K562 (cell line): ENCODE measurements at regions not wholly inside any gene's neighbourhood (a gene's known extent, or its start where the extent isn't known, plus 50 kb on each side); places are given as distances from the start of the nearest gene placed in this dataset.

Source experiments
- ARID2 ChIP-seq: fragments of 450-650 bp; IDR thresholded peaks from 2 replicates; pipeline ENCODE4 v1.6.1; 2017; ENCODE audit warnings: antibody characterized with exemption, mild to moderate bottlenecking
- BRCA1 ChIP-seq, 2 experiments: fragments of 450-650 bp in 1 of 2; sonication (generic) in 1 of 2; formaldehyde crosslinking in 1 of 2; IDR thresholded peaks; 2 replicates each; pipeline versions ENCODE4 v1.5.0 to v1.6.1; 2017 to 2020; ENCODE audit warnings: mild to moderate bottlenecking in 1 of 2, missing genetic modification reagents in 1 of 2
- C11orf30 ChIP-seq: fragments of 450-650 bp; IDR thresholded peaks from 2 replicates; pipeline ENCODE4 v1.6.1; 2016; ENCODE audit warnings: low read depth, mild to moderate bottlenecking
- CCNT2 ChIP-seq: IDR thresholded peaks from 2 replicates; pipeline ENCODE4 v1.6.1; 2011; ENCODE audit warnings: borderline replicate concordance, low read depth, mild to moderate bottlenecking, moderate library complexity, mixed read lengths, low read length; ENCODE audit not compliant: insufficient read length; ENCODE audit errors: extremely low read depth
- DIDO1 ChIP-seq: fragments of 450-650 bp; IDR thresholded peaks from 2 replicates; pipeline ENCODE4 v1.6.1; 2016; ENCODE audit warnings: low read depth, missing biosample characterization, missing genetic modification characterization
- EP300 ChIP-seq: IDR thresholded peaks from 2 replicates; pipeline ENCODE4 v1.6.1; 2012; ENCODE audit warnings: low read length, improper control_type of control experiment
- FOXK2 ChIP-seq, 2 experiments: fragments of 450-650 bp; IDR thresholded peaks in 1 of 2; conservative IDR thresholded peaks in 1 of 2; 2 replicates each; pipeline ENCODE4 v1.6.1; 2016; ENCODE audit warnings: low read depth in 2 of 2, mild to moderate bottlenecking in 1 of 2
- GABPA ChIP-seq: fragments of 200-800 bp; sonication (Bioruptor generic); conservative IDR thresholded peaks from 2 replicates; pipeline ENCODE4 v1.6.1; 2016; ENCODE audit warnings: low read depth, missing genetic modification characterization, missing compliant biosample characterization
- GATAD2A ChIP-seq: fragments of 450-650 bp; IDR thresholded peaks from 2 replicates; pipeline ENCODE4 v1.6.1; 2017
- HDAC6 ChIP-seq: IDR thresholded peaks from 2 replicates; pipeline ENCODE4 v1.6.1; 2012; ENCODE audit warnings: low read depth, mild to moderate bottlenecking, control low read depth, inconsistent platforms, low read length, moderate library complexity
- HDGF ChIP-seq: fragments of 450-650 bp; IDR thresholded peaks from 2 replicates; pipeline ENCODE4 v1.6.1; 2016
- L3MBTL2 ChIP-seq: fragments of 450-650 bp; IDR thresholded peaks from 2 replicates; pipeline ENCODE4 v1.6.1; 2016; ENCODE audit warnings: mild to moderate bottlenecking, moderate library complexity
- MTA2 ChIP-seq: fragments of 450-650 bp; IDR thresholded peaks from 2 replicates; pipeline ENCODE4 v1.6.1; 2016; ENCODE audit warnings: low read depth
- MXI1 ChIP-seq: IDR thresholded peaks from 2 replicates; pipeline ENCODE4 v1.6.1; 2011; ENCODE audit warnings: low read depth, mild to moderate bottlenecking, improper control_type of control experiment, low read length
- NFRKB ChIP-seq: fragments of 450-650 bp; IDR thresholded peaks from 2 replicates; pipeline ENCODE4 v1.6.1; 2016; ENCODE audit warnings: low read depth
- PHTF2 ChIP-seq: fragments of 250-450 bp; sonication (Bioruptor Pico); IDR thresholded peaks from 2 replicates; pipeline ENCODE4 v1.5.0; 2021; ENCODE audit warnings: mild to moderate bottlenecking
- PREB ChIP-seq: sonication (generic); formaldehyde crosslinking; IDR thresholded peaks from 2 replicates; pipeline ENCODE4 v1.8.1; 2023; ENCODE audit warnings: mild to moderate bottlenecking, missing genetic modification reagents
- RBM15 ChIP-seq: fragments of 200-400 bp; formaldehyde crosslinking; IDR thresholded peaks from 2 replicates; pipeline ENCODE4 v1.6.1; 2018; ENCODE audit warnings: mild to moderate bottlenecking, low read length, moderate library complexity; ENCODE audit not compliant: insufficient read depth
- RCOR1 ChIP-seq, 2 experiments: IDR thresholded peaks; 2 replicates each; pipeline ENCODE4 v1.6.1; 2012; ENCODE audit warnings: low read depth in 2 of 2, low read length in 2 of 2, borderline replicate concordance in 1 of 2, improper control_type of control experiment in 1 of 2
- SMAD3 ChIP-seq: fragments of 450-650 bp; formaldehyde crosslinking; conservative IDR thresholded peaks from 2 replicates; pipeline ENCODE4 v1.4.0; 2020; ENCODE audit warnings: mild to moderate bottlenecking
- SMARCA5 ChIP-seq: fragments of 450-650 bp; IDR thresholded peaks from 2 replicates; pipeline ENCODE4 v1.6.1; 2016
- SPI1 ChIP-seq: IDR thresholded peaks from 2 replicates; pipeline ENCODE4 v1.6.1; 2011; ENCODE audit warnings: low read depth, low read length, control low read depth, borderline replicate concordance
- TEAD4 ChIP-seq, 2 experiments: sonication (generic) in 1 of 2; formaldehyde crosslinking in 1 of 2; IDR thresholded peaks; 2 replicates each; pipeline versions ENCODE4 v1.6.1 to v1.8.0; 2012 to 2022; ENCODE audit warnings: borderline replicate concordance in 1 of 2, inconsistent platforms in 1 of 2, low read length in 1 of 2, mild to moderate bottlenecking in 1 of 2, missing genetic modification reagents in 1 of 2
- TRIM24 ChIP-seq, 2 experiments: fragments of 450-650 bp; IDR thresholded peaks; 2 replicates each; pipeline ENCODE4 v1.6.1; 2016
- XRCC3 ChIP-seq: fragments of 450-650 bp; IDR thresholded peaks from 2 replicates; pipeline ENCODE4 v1.6.1; 2017; ENCODE audit warnings: mild to moderate bottlenecking, moderate library complexity
- ZNF146 ChIP-seq: IDR thresholded peaks from one replicate; pipeline ENCODE4 v1.6.1; 2018; ENCODE audit warnings: missing compliant biosample characterization; ENCODE audit not compliant: unreplicated experiment
- ZNF507 ChIP-seq: conservative IDR thresholded peaks from 2 replicates; pipeline ENCODE4 v1.6.1; 2017; ENCODE audit warnings: missing genetic modification characterization, missing compliant biosample characterization
- ZNF583 ChIP-seq: fragments of 250-450 bp; sonication (Bioruptor Pico); IDR thresholded peaks from 2 replicates; pipeline ENCODE4 v1.4.0; 2020
- TF ChIP-seq, protein P1 (sequence below), 2 experiments: fragments of 450-650 bp; conservative IDR thresholded peaks; 2 replicates each; pipeline ENCODE4 v1.6.1; 2017; ENCODE audit warnings: mild to moderate bottlenecking in 2 of 2, moderate library complexity in 2 of 2
- TF ChIP-seq, protein P2 (sequence below): sonication (generic); formaldehyde crosslinking; IDR thresholded peaks from 2 replicates; pipeline ENCODE4 v1.8.1; 2022; ENCODE audit warnings: missing genetic modification reagents

GRCh38 chr14:65190312-65190711 lies 88.0 kb upstream of the MAX start (continued):
- TF ChIP-seq GATAD2A (no peak), TEAD4 (IDR thresholded peaks at IDR 0.05; ENCODE audit: low read length) (peak; percentile 75), TEAD4 (CRISPR knock-in tag; IDR thresholded peaks at IDR 0.05; ENCODE audit: borderline replicate concordance) (no peak), HDAC6 (no peak), BRCA1 (IDR thresholded peaks at IDR 0.05) (no peak), BRCA1 (CRISPR knock-in tag; IDR thresholded peaks at IDR 0.05) (no peak), NFRKB (no peak), ZNF583 (no peak), ARID2 (no peak), C11orf30 (no peak), DIDO1 (tag) (no peak), SMAD3 (CRISPR knock-in tag) (no peak), EP300 (peak; percentile 19; the same call in 1 of the 2 replicates), GABPA (tag) (no peak), FOXK2 (conservative IDR thresholded peaks at IDR 0.05 in 1 of 2, IDR thresholded peaks at IDR 0.05 in 1 of 2; ENCODE audit: low read depth in 2 of 2) (no peak), HDGF (no peak), RBM15 (no peak), PREB (CRISPR knock-in tag) (no peak), MXI1 (no peak), SPI1 (no peak), L3MBTL2 (peak; percentile 86), CCNT2 (no peak), TRIM24 (IDR thresholded peaks at IDR 0.05) (peak; percentile 48 to 59; a peak in 3 of 4 replicates), MTA2 (peak; percentile 74), XRCC3 (no peak), ZNF507 (no peak), SMARCA5 (no peak), RCOR1 (IDR thresholded peaks at IDR 0.05; ENCODE audit: borderline replicate concordance in 1 of 2, low read depth in 2 of 2, low read length in 2 of 2) (peak in 1 of 2 experiments; percentile 25; a peak in 1 of 4 replicates), ZNF146 (CRISPR knock-in tag) (no peak), PHTF2 (no peak)
- TF ChIP-seq, protein P1, sequence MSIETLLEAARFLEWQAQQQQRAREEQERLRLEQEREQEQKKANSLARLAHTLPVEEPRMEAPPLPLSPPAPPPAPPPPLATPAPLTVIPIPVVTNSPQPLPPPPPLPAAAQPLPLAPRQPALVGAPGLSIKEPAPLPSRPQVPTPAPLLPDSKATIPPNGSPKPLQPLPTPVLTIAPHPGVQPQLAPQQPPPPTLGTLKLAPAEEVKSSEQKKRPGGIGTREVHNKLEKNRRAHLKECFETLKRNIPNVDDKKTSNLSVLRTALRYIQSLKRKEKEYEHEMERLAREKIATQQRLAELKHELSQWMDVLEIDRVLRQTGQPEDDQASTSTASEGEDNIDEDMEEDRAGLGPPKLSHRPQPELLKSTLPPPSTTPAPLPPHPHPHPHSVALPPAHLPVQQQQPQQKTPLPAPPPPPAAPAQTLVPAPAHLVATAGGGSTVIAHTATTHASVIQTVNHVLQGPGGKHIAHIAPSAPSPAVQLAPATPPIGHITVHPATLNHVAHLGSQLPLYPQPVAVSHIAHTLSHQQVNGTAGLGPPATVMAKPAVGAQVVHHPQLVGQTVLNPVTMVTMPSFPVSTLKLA (conservative IDR thresholded peaks at IDR 0.05) = peak; percentile 47 to 79
- TF ChIP-seq, protein P2, sequence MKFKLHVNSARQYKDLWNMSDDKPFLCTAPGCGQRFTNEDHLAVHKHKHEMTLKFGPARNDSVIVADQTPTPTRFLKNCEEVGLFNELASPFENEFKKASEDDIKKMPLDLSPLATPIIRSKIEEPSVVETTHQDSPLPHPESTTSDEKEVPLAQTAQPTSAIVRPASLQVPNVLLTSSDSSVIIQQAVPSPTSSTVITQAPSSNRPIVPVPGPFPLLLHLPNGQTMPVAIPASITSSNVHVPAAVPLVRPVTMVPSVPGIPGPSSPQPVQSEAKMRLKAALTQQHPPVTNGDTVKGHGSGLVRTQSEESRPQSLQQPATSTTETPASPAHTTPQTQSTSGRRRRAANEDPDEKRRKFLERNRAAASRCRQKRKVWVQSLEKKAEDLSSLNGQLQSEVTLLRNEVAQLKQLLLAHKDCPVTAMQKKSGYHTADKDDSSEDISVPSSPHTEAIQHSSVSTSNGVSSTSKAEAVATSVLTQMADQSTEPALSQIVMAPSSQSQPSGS = no peak
